ENCODE measurements at regions not wholly inside any gene's neighbourhood (a gene's known extent, or its start where the extent isn't known, plus 50 kb on each side); places are given as distances from the start of the nearest gene placed in this dataset.

GRCh38 chr2:76314271-76315020 lies 603.7 kb upstream of the GCFC2 start:
- TF ChIP-seq CTCF (IDR thresholded peaks at IDR 0.05 in 4 of 5, conservative IDR thresholded peaks at IDR 0.05 in 1 of 5) (no peak), POLR2A (IDR thresholded peaks at IDR 0.05) (no peak)
